ENCODE measurements at regions not wholly inside any gene's neighbourhood (a gene's known extent, or its start where the extent isn't known, plus 50 kb on each side); places are given as distances from the start of the nearest gene placed in this dataset.

- no peak for TF ChIP-seq CTCF (IDR thresholded peaks at IDR 0.05)
- Mint-ChIP-seq H3K36me3 (ENCODE audit: low read depth) (no peaks in the 10 kb centered on the region), H3K27ac (ENCODE audit: unreplicated experiment) (no peak overlapping the region), H3K4me3 (ENCODE audit: unreplicated experiment) (no peak overlapping the region), H3K27me3 (ENCODE audit: low read depth) (no peaks in the 10 kb centered on the region), H3K9me3 (ENCODE audit: low read depth) (peaks cover 21% of the 10 kb centered on the region), H3K4me1 (ENCODE audit: low read depth) (no peaks in the 10 kb centered on the region)
- DNase-seq (ENCODE audit: low spot score): no peak
Observed at GRCh38 chr21:24197923-24198322, 1409.4 kb downstream of the MRPL39 start.

- Mint-ChIP-seq H3K4me3 (ENCODE audit: unreplicated experiment) (no peak overlapping the region), H3K36me3 (ENCODE audit: low read depth) (no peaks in the 10 kb centered on the region), H3K9me3 (ENCODE audit: low read depth) (peaks cover 23% of the 10 kb centered on the region), H3K27ac (ENCODE audit: unreplicated experiment) (no peak overlapping the region), H3K4me1 (ENCODE audit: low read depth) (no peaks in the 10 kb centered on the region), H3K27me3 (ENCODE audit: low read depth) (no peaks in the 10 kb centered on the region)
- no peak for TF ChIP-seq CTCF (IDR thresholded peaks at IDR 0.05)
- no peak for DNase-seq (ENCODE audit: low spot score)
Observed at GRCh38 chr21:24197132-24197643, 1410.1 kb downstream of the MRPL39 start.

- Mint-ChIP-seq H3K4me3 (ENCODE audit: unreplicated experiment) (no peak overlapping the region), H3K27me3 (ENCODE audit: low read depth) (no peaks in the 10 kb centered on the region), H3K27ac (ENCODE audit: unreplicated experiment) (no peak overlapping the region), H3K9me3 (ENCODE audit: low read depth) (peaks cover 41% of the 10 kb centered on the region), H3K4me1 (ENCODE audit: low read depth) (no peaks in the 10 kb centered on the region), H3K36me3 (ENCODE audit: low read depth) (no peaks in the 10 kb centered on the region)
- TF ChIP-seq CTCF (IDR thresholded peaks at IDR 0.05): no peak
- no peak for DNase-seq (ENCODE audit: low spot score)
Observed at GRCh38 chr21:24188506-24188905, 1418.8 kb downstream of the MRPL39 start.

GRCh38 chr21:24183077-24183476 lies 1424.2 kb downstream of the MRPL39 start:
- no peak for TF ChIP-seq CTCF (IDR thresholded peaks at IDR 0.05)
- no peaks in the 10 kb centered on the region for H3K4me1 Mint-ChIP-seq (ENCODE audit: low read depth)
- no peaks in the 10 kb centered on the region for H3K27me3 Mint-ChIP-seq (ENCODE audit: low read depth)
- peaks cover 1% of the 10 kb centered on the region for H3K36me3 Mint-ChIP-seq (ENCODE audit: low read depth)
- H3K4me3 Mint-ChIP-seq (ENCODE audit: unreplicated experiment): no peak overlapping the region
- DNase-seq (ENCODE audit: low spot score): no peak
- H3K9me3 Mint-ChIP-seq (ENCODE audit: low read depth): peaks cover 39% of the 10 kb centered on the region
- no peak overlapping the region for H3K27ac Mint-ChIP-seq (ENCODE audit: unreplicated experiment)

GRCh38 chr21:24179110-24179509 lies 1428.2 kb downstream of the MRPL39 start:
- Mint-ChIP-seq H3K4me1 (ENCODE audit: low read depth) (no peaks in the 10 kb centered on the region), H3K27me3 (ENCODE audit: low read depth) (no peaks in the 10 kb centered on the region), H3K27ac (ENCODE audit: unreplicated experiment) (no peak overlapping the region), H3K36me3 (ENCODE audit: low read depth) (peaks cover 1% of the 10 kb centered on the region), H3K4me3 (ENCODE audit: unreplicated experiment) (no peak overlapping the region), H3K9me3 (ENCODE audit: low read depth) (peaks cover 39% of the 10 kb centered on the region)
- no peak for TF ChIP-seq CTCF (IDR thresholded peaks at IDR 0.05)
- DNase-seq (ENCODE audit: low spot score): no peak

Measured in chondrocyte (in vitro differentiated cells).